Lung (tissue), 11 donors: ENCODE measurements at regions not wholly inside any gene's neighbourhood (a gene's known extent, or its start where the extent isn't known, plus 50 kb on each side); places are given as distances from the start of the nearest gene placed in this dataset.
A peak's percentile ranks its signal among the peaks of the same experiment; 100 is the strongest.

Source experiments
- ATAC-seq: fragments of 200-7000 bp; cut with Tn5 transposase; one replicate; pipeline ENCODE4 v1.9.1; 2020; ENCODE audit warnings: moderate number of reproducible peaks; ENCODE audit not compliant: insufficient read depth, low FRiP score
- DNase-seq, 3 donors: peaks; one replicate each; pipeline ENCODE4 v3.0.0-alpha.2; 2013 to 2017
- H3K27ac ChIP-seq, 2 donors: one replicate each; pipeline ENCODE4 v1.5.1; 2013; ENCODE audit warnings: mild to moderate bottlenecking in 2 of 2, moderate library complexity in 2 of 2, control low read depth in 1 of 2, inconsistent platforms in 1 of 2, low read depth in 1 of 2, low read length in 1 of 2
- H3K27me3 ChIP-seq, 3 donors: one replicate each; pipeline ENCODE4 v1.5.1; 2013; ENCODE audit warnings: low read length in 2 of 3; ENCODE audit not compliant: control insufficient read depth in 3 of 3, insufficient read depth in 3 of 3
- H3K36me3 ChIP-seq, 4 donors: one replicate each; pipeline ENCODE4 v1.5.1; 2013; ENCODE audit warnings: low read length in 4 of 4, mild to moderate bottlenecking in 1 of 4, moderate library complexity in 1 of 4; ENCODE audit not compliant: control insufficient read depth in 4 of 4, insufficient read depth in 4 of 4
- H3K4me1 ChIP-seq, 5 donors: one replicate each; pipeline ENCODE4 v1.5.1; 2013; ENCODE audit warnings: low read length in 5 of 5, mild to moderate bottlenecking in 2 of 5, moderate library complexity in 1 of 5; ENCODE audit not compliant: control insufficient read depth in 5 of 5, insufficient read depth in 5 of 5
- H3K4me3 ChIP-seq: one replicate; pipeline ENCODE4 v1.5.1; 2013; ENCODE audit warnings: mild to moderate bottlenecking, control low read depth, moderate library complexity
- H3K9ac ChIP-seq, 2 donors: one replicate each; pipeline ENCODE4 v1.5.1; 2013; ENCODE audit warnings: low read length in 2 of 2, control low read depth in 1 of 2; ENCODE audit not compliant: insufficient read depth in 1 of 2
- H3K9me3 ChIP-seq, 4 donors: one replicate each; pipeline ENCODE4 v1.5.1; 2013; ENCODE audit warnings: low read length in 3 of 4, mild to moderate bottlenecking in 1 of 4, moderate library complexity in 1 of 4; ENCODE audit not compliant: control insufficient read depth in 4 of 4, insufficient read depth in 3 of 4
- CTCF ChIP-seq: IDR thresholded peaks from 2 replicates; pipeline ENCODE4 v1.5.1; 2012; ENCODE audit warnings: mild to moderate bottlenecking; ENCODE audit errors: control extremely low read depth, extremely low read depth
- WGBS, 2 donors: extraction: QIAGEN DNeasy Blood & Tissue Kit; methylation state at CpG; one replicate each; pipeline ENCODE4 v1.1.7; 2013; 5-methylcytosine and 5-hydroxymethylcytosine counted together
- donor health status: control.
- donor health status: control.
- donor health status: Bipolar disorder and iron deficiency.
- donor health status: healthy.
- donor health status: DM: yes; HTN: yes; CAD: no.

- peaks cover 0 to 10% (median 3%) of the 10 kb centered on the region in 5 donors for H3K4me1 ChIP-seq
- H3K9ac ChIP-seq: no peak overlapping the region
- no peaks in the 10 kb centered on the region for H3K9me3 ChIP-seq
- DNase-seq (peak; percentile 69 to 74 (median 72)), ATAC-seq (no peak)
- no peak overlapping the region for H3K4me3 ChIP-seq
- TF ChIP-seq CTCF: no peak
- no peaks in the 10 kb centered on the region for H3K27me3 ChIP-seq
- WGBS, 2 donors: 45% methylated on average over 6 of the region's 6 CpGs
- H3K27ac ChIP-seq: no peak overlapping the region
- H3K36me3 ChIP-seq: no peaks in the 10 kb centered on the region
Measured at GRCh38 chr1:208600456-208601190, 356.4 kb upstream of the PLXNA2 start.

GRCh38 chr1:208601561-208601960, 357.4 kb upstream of the PLXNA2 start:
- H3K27ac ChIP-seq: no peak overlapping the region
- peaks cover 0 to 10% (median 3%) of the 10 kb centered on the region in 5 donors for H3K4me1 ChIP-seq
- H3K4me3 ChIP-seq: no peak overlapping the region
- DNase-seq: peak in 2 of 3 donors; percentile 57 to 65
- no peak for ATAC-seq
- WGBS, 2 donors: 54 to 63% methylated on average over 3 of the region's 3 CpGs
- no peaks in the 10 kb centered on the region for H3K27me3 ChIP-seq
- no peaks in the 10 kb centered on the region for H3K9me3 ChIP-seq
- no peaks in the 10 kb centered on the region for H3K36me3 ChIP-seq
- H3K9ac ChIP-seq: no peak overlapping the region
- no peak for TF ChIP-seq CTCF

DNA sequence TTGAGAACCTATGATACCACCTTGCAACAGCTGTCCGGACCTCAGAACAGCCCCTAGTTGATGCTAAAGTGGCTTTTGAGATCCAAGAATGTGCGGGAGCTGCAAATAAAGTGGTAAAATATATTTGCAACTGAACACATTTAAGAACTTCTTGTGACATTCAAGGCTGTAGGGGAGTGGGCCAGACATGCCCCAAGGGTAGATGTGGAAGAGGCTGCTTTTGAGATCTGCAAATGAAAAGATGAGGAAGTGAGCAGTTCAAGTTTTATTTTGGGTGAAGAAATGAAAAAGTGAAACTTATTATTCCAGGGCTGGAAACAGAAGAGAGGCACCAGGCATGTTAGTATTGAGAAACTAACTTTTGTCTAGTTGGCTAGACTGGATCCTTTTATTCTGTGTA, 359.5 kb upstream of the PLXNA2 start:
- no peak for ATAC-seq
- Histone ChIP-seq H3K9me3 (no peaks in the 10 kb centered on the region), H3K27me3 (no peaks in the 10 kb centered on the region), H3K36me3 (no peaks in the 10 kb centered on the region), H3K4me3 (no peak overlapping the region), H3K4me1 (peaks cover 0 to 10% (median 3%) of the 10 kb centered on the region in 5 donors), H3K9ac (no peak overlapping the region), H3K27ac (no peak overlapping the region)
- WGBS, 2 donors: 62 to 65% methylated on average over 2 of the region's 2 CpGs
- TF ChIP-seq CTCF: no peak
- no peak for DNase-seq

DNA sequence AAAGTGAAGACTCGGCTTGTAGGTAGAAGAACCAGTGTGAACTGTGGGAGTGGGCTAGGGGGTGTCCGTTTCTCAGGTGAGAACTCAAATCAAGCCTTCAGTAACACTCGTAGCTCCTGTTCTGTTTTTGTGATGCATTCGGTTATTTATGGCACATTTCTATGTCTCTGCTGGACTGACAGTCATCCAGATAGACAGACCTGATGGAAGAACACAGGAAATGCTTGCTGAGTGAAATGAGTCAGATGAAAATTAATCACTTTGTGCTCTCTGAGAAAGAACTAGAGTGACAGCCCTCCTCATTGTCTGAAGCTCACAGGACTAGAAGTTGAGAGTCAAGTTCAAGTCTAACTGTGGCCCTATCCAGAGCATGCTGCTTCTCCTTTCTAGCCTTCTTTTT, 360.1 kb upstream of the PLXNA2 start:
- Histone ChIP-seq H3K4me3 (no peak overlapping the region), H3K27me3 (no peaks in the 10 kb centered on the region), H3K27ac (no peak overlapping the region), H3K9ac (no peak overlapping the region), H3K4me1 (peaks cover 0 to 10% (median 3%) of the 10 kb centered on the region in 5 donors), H3K9me3 (no peaks in the 10 kb centered on the region), H3K36me3 (no peaks in the 10 kb centered on the region)
- ATAC-seq (no peak), DNase-seq (no peak)
- no peak for TF ChIP-seq CTCF
- 59 to 68% methylated on average over 4 of the region's 4 CpGs for WGBS, 2 donors
